Endothelial cell of umbilical vein (primary cell): ENCODE measurements at regions not wholly inside any gene's neighbourhood (a gene's known extent, or its start where the extent isn't known, plus 50 kb on each side); places are given as distances from the start of the nearest gene placed in this dataset.
"Not testable (repeated sequence)": the region's sequence is repeated elsewhere in the genome, so short reads cannot be mapped to it uniquely, and the experiment has no call there.

Experiments used
- BruUV-seq: library from RNA; stranded (reverse); fragments of 400-500 nt; replicated peaks from 2 replicates; lab custom pipeline; 2021; lab: Mats Ljungman, UMichigan
- CTCF ChIA-PET: fragments of 300-600, 350-600 bp; sonication (Branson Sonifier 250); formaldehyde crosslinking; loops from one replicate; lab custom pipeline; 2021; ENCODE audit warnings: antibody characterized with exemption, inconsistent platforms; lab: Charles Lee
- POLR2A ChIA-PET: fragments of 300-600, 350-600 bp; sonication (Branson Sonifier 250); formaldehyde crosslinking; loops from one replicate; lab custom pipeline; 2021; ENCODE audit warnings: antibody characterized with exemption, inconsistent platforms; lab: Charles Lee
- DNase-seq: peaks from one replicate; pipeline ENCODE4 v3.0.0-alpha.2; 2011; ENCODE audit warnings: low read depth, low spot score
- FAIRE-seq: peaks from 2 replicates; lab custom pipeline; 2011; peaks lifted over from hg19 to GRCh38; lab: Jason Lieb, UNC
- H2AFZ ChIP-seq: 2 replicates; pipeline ENCODE4 v1.6.0; 2012; ENCODE audit warnings: low read depth, low read length, control low read depth, inconsistent platforms
- H3K27ac ChIP-seq: 2 replicates; pipeline ENCODE4 v1.5.1; 2011; ENCODE audit warnings: low read depth, mild to moderate bottlenecking, control low read depth, low read length, moderate library complexity; ENCODE audit not compliant: insufficient read depth
- H3K27me3 ChIP-seq, 2 experiments: 2 replicates each; pipeline versions ENCODE4 v1.6.0 to v1.6.1; 2011; ENCODE audit warnings: low read length in 2 of 2, mixed read lengths in 1 of 2; ENCODE audit not compliant: control insufficient read depth in 2 of 2, insufficient read depth in 2 of 2
- H3K36me3 ChIP-seq, 2 experiments: 2 replicates in 1 of 2; 3 replicates in 1 of 2; pipeline ENCODE4 v1.5.1; 2011; ENCODE audit warnings: low read length in 2 of 2, mild to moderate bottlenecking in 1 of 2, moderate library complexity in 1 of 2; ENCODE audit not compliant: control insufficient read depth in 2 of 2, insufficient read depth in 2 of 2; ENCODE audit errors: extremely low read depth in 1 of 2
- H3K4me1 ChIP-seq: 3 replicates; pipeline ENCODE4 v1.5.1; 2011; ENCODE audit warnings: mild to moderate bottlenecking, low read length; ENCODE audit not compliant: control insufficient read depth, insufficient read depth; ENCODE audit errors: extremely low read depth
- H3K4me2 ChIP-seq: 2 replicates; pipeline ENCODE4 v1.6.1; 2011; ENCODE audit warnings: low read length, control low read depth, mixed read lengths; ENCODE audit not compliant: insufficient read depth
- H3K4me3 ChIP-seq, 3 experiments: fragments of 200-600 bp in 1 of 3; sonication (generic), shearing (Covaris generic) in 1 of 3; replicated peaks in 1 of 3; 2 replicates each; pipeline ENCODE4 v1.5.1; 2011 to 2016; ENCODE audit warnings: control low read depth in 3 of 3, low read length in 3 of 3, mild to moderate bottlenecking in 2 of 3, inconsistent platforms in 1 of 3, low read depth in 1 of 3, moderate library complexity in 1 of 3; ENCODE audit not compliant: insufficient read depth in 1 of 3
- H3K79me2 ChIP-seq: 2 replicates; pipeline ENCODE4 v1.6.0; 2012; ENCODE audit warnings: low read length, inconsistent platforms; ENCODE audit not compliant: control insufficient read depth, insufficient read depth
- H3K9ac ChIP-seq: replicated peaks from 2 replicates; pipeline ENCODE3; 2011; ENCODE audit warnings: low read length, control low read depth; ENCODE audit not compliant: insufficient read depth; ENCODE audit errors: extremely low read depth
- H3K9me1 ChIP-seq: replicated peaks from 3 replicates; pipeline ENCODE4 v1.6.0; 2011; ENCODE audit warnings: mild to moderate bottlenecking, low read length; ENCODE audit not compliant: control insufficient read depth, insufficient read depth; ENCODE audit errors: extremely low read depth
- H3K9me3 ChIP-seq: replicated peaks from 2 replicates; pipeline ENCODE4 v1.5.1; 2012; ENCODE audit warnings: low read length, inconsistent platforms; ENCODE audit not compliant: control insufficient read depth, insufficient read depth
- H4K20me1 ChIP-seq: replicated peaks from 2 replicates; pipeline ENCODE3; 2011; ENCODE audit warnings: mild to moderate bottlenecking, low read length; ENCODE audit not compliant: control insufficient read depth, insufficient read depth; ENCODE audit errors: extremely low read depth
- EZH2 ChIP-seq: IDR thresholded peaks from 2 replicates; pipeline ENCODE4 v1.6.1; 2012; ENCODE audit warnings: borderline replicate concordance, low read depth, mild to moderate bottlenecking, moderate library complexity, low read length, inconsistent platforms; ENCODE audit not compliant: severe bottlenecking
- FOS ChIP-seq: IDR thresholded peaks from 2 replicates; pipeline ENCODE4 v1.6.1; 2011; ENCODE audit warnings: mild to moderate bottlenecking, low read length, moderate library complexity, borderline replicate concordance; ENCODE audit not compliant: insufficient read depth
- GATA2 ChIP-seq: IDR thresholded peaks from 2 replicates; pipeline ENCODE4 v1.7.0; 2011; ENCODE audit warnings: low read depth, mild to moderate bottlenecking, moderate library complexity, mixed read lengths, low read length; ENCODE audit not compliant: insufficient read length, insufficient read depth
- JUN ChIP-seq: IDR thresholded peaks from 2 replicates; pipeline ENCODE4 v1.6.1; 2011; ENCODE audit warnings: borderline replicate concordance, low read depth; ENCODE audit not compliant: insufficient read length, insufficient read depth
- MYC ChIP-seq: IDR thresholded peaks from one replicate; pipeline ENCODE4 v1.6.1; 2011; ENCODE audit warnings: mild to moderate bottlenecking, low read depth, low read length
- POLR2A ChIP-seq: IDR thresholded peaks from 2 replicates; pipeline ENCODE4 v1.6.1; 2012; ENCODE audit warnings: low read depth, mild to moderate bottlenecking, control low read depth, low read length
- POLR2AphosphoS5 ChIP-seq: IDR thresholded peaks from 2 replicates; pipeline ENCODE4 v1.6.1; 2012; ENCODE audit warnings: low read depth, mild to moderate bottlenecking, control low read depth, low read length, moderate library complexity; ENCODE audit not compliant: insufficient read depth
- dilution Hi-C: fragments of 300-500 bp; cut with MboI; formaldehyde crosslinking; loops from one replicate; pipeline ENCODE4 v1.15.0; 2019; ENCODE audit warnings: low sequenced_read_pairs; ENCODE audit not compliant: extremely low pct_ligation_motif_present
- intact Hi-C: fragments of 100-400 bp; cut with micrococcal nuclease; formaldehyde crosslinking; loops from one replicate; pipeline ENCODE4 v1.10.0; 2022
- TF ChIP-seq, protein P1 (sequence below): IDR thresholded peaks from 2 replicates; pipeline ENCODE4 v1.6.1; 2011; ENCODE audit not compliant: insufficient read depth, insufficient read length
- TF ChIP-seq, protein P2 (sequence below), 2 donors: IDR thresholded peaks; 1 replicate in 1 of 2; 2 replicates in 1 of 2; pipeline ENCODE4 v1.5.1; 2011; ENCODE audit warnings: low read length in 2 of 2, mild to moderate bottlenecking in 2 of 2, moderate library complexity in 2 of 2, control low read depth in 1 of 2, inconsistent platforms in 1 of 2, low read depth in 1 of 2; ENCODE audit not compliant: insufficient read depth in 1 of 2; ENCODE audit errors: extremely low read depth in 1 of 2

- Histone ChIP-seq H3K9ac (no peak overlapping the region), H3K36me3 (no peaks in the 10 kb centered on the region), H3K27ac (no peak overlapping the region), H4K20me1 (no peaks in the 10 kb centered on the region), H3K4me3 (no peak overlapping the region), H3K27me3 (no peaks in the 10 kb centered on the region), H3K79me2 (no peaks in the 10 kb centered on the region), H2AFZ (no peak overlapping the region), H3K4me2 (no peak overlapping the region), H3K9me3 (no peaks in the 10 kb centered on the region), H3K9me1 (no peaks in the 10 kb centered on the region), H3K4me1 (no peaks in the 10 kb centered on the region)
- ChIA-PET POLR2A (no interaction called here), CTCF (no interaction called here)
- TF ChIP-seq POLR2A (no peak), POLR2AphosphoS5 (no peak), JUN (no peak), EZH2 (no peak), GATA2 (no peak), FOS (no peak), MYC (no peak)
- TF ChIP-seq, protein P1, sequence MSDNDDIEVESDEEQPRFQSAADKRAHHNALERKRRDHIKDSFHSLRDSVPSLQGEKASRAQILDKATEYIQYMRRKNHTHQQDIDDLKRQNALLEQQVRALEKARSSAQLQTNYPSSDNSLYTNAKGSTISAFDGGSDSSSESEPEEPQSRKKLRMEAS, result no peak
- TF ChIP-seq, protein P2, sequence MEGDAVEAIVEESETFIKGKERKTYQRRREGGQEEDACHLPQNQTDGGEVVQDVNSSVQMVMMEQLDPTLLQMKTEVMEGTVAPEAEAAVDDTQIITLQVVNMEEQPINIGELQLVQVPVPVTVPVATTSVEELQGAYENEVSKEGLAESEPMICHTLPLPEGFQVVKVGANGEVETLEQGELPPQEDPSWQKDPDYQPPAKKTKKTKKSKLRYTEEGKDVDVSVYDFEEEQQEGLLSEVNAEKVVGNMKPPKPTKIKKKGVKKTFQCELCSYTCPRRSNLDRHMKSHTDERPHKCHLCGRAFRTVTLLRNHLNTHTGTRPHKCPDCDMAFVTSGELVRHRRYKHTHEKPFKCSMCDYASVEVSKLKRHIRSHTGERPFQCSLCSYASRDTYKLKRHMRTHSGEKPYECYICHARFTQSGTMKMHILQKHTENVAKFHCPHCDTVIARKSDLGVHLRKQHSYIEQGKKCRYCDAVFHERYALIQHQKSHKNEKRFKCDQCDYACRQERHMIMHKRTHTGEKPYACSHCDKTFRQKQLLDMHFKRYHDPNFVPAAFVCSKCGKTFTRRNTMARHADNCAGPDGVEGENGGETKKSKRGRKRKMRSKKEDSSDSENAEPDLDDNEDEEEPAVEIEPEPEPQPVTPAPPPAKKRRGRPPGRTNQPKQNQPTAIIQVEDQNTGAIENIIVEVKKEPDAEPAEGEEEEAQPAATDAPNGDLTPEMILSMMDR (IDR thresholded peaks at IDR 0.05; ENCODE audit: extremely low read depth in 1 of 2, insufficient read depth in 1 of 2, low read depth in 1 of 2, low read length in 2 of 2), result no peak
- BruUV-seq, result no TSS peak
- dilution Hi-C loops (no loop called here), intact Hi-C loops (no loop called here)
- no peak for FAIRE-seq
- DNase-seq, result no peak
Observed at GRCh38 chr17:69696650-69697049, 282.2 kb downstream of the MAP2K6 start.

GRCh38 chr17:69698352-69698751, 283.9 kb downstream of the MAP2K6 start:
- POLR2A ChIA-PET, H3K9me1 ChIP-seq, CTCF ChIA-PET: not testable (repeated sequence)

More at GRCh38 chr17:69698352-69698751, 283.9 kb downstream of the MAP2K6 start:
- H4K20me1 ChIP-seq, H3K9me3 ChIP-seq, H3K36me3 ChIP-seq, H3K4me3 ChIP-seq, H2AFZ ChIP-seq, H3K4me2 ChIP-seq, DNase-seq, H3K9ac ChIP-seq, H3K27ac ChIP-seq, H3K79me2 ChIP-seq, BruUV-seq, H3K4me1 ChIP-seq, FAIRE-seq, intact Hi-C loops, dilution Hi-C loops, H3K27me3 ChIP-seq: not testable (repeated sequence)
